Stimulated activated CD4-positive, alpha-beta T cell treated with anti-CD3 and anti-CD28 coated beads, Interleukin-4, amount 100 ng/mL, for 24 hours (primary cell): ENCODE measurements at regions not wholly inside any gene's neighbourhood (a gene's known extent, or its start where the extent isn't known, plus 50 kb on each side); places are given as distances from the start of the nearest gene placed in this dataset.

Source experiments
- DNase-seq: peaks from one replicate; pipeline ENCODE4 v3.0.0-alpha.2; 2020

- DNase-seq, result no peak
Observed at GRCh38 chr12:13592063-13592942, 389.1 kb downstream of the GRIN2B start.

DNA sequence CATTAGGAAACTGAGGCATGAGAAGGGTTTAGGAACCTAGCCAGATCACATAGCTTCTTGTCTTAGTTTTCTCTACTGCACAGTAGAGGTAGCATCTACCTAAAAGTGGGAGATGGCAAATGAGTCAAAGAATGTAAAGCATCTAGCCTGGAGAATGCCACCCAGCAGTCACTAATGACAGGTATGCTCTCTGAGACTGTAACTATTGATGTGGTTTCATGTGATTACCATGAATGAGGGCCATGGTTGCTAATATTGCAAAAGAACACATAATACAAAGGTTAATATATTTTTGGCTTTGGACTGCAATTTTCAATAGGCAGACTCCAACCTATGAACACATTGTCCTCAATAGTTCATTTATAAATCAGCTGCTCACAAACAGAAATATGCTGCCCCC, 389.9 kb downstream of the GRIN2B start:
- DNase-seq, result no peak

GRCh38 chr12:13591059-13591458, 390.3 kb downstream of the GRIN2B start:
- no peak for DNase-seq

GRCh38 chr12:13588574-13588973, 392.0 kb downstream of the EMP1 start:
- DNase-seq, result no peak

DNA sequence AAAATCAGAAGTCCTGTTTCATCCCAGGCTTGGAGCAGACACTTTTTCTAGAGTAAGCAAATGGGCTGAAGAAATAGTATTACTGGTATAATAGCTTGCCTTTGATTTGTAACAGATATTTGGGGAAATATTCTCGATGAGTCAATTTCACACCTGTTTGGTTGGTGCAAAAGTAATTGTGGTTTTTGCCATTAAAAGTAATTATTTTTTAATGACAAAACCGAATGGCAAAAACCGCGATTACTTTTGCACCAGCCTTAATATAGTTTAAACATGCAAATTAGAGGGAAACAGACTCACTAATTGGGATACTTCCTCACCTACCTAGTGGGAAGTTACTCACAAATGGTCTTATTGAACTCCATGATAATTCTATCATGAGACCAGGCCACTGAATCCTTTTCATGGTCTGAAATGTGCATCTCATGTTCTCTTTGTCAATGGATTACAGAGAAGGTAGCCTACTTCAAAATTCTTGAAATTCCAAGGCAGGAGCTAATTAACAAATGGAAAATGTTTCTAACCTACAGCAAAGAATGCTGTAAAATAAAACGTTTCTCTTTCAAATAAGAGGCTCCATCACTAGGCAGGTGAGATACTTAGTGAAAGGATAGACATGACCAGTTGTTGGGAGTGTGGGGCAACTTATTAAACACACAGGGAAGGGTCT, 391.3 kb downstream of the EMP1 start:
- no peak for DNase-seq

- DNase-seq, result no peak
Observed at GRCh38 chr12:13586361-13586760, 389.8 kb downstream of the EMP1 start.

GRCh38 chr12:13584541-13584940, 388.0 kb downstream of the EMP1 start:
- DNase-seq, result no peak

- DNase-seq, result no peak
Observed at GRCh38 chr12:13583630-13584029, 387.1 kb downstream of the EMP1 start.

DNA sequence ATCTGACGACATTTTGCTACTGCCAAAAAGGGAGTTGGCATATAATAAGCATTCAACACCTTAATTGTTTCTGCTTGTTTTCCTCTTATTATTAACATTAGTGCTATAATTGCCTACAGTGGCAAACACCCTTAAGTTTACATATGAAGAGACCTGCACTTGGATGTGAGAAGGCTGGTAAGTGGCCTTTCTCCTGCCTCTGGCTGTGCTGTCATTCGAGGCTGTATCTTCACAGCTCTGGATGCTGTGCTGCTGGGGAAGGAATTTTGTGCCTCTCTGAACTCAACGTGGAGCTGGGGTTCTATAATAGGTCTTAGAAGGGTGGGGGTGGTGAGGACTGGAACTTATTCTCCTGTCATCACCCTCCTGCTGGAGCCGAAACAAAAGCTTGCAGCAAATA, 385.9 kb downstream of the EMP1 start:
- no peak for DNase-seq

- DNase-seq, result no peak
Observed at GRCh38 chr12:13581031-13581430, 384.5 kb downstream of the EMP1 start.

- no peak for DNase-seq
Observed at GRCh38 chr12:13580206-13580605, 383.7 kb downstream of the EMP1 start.

- no peak for DNase-seq
Observed at GRCh38 chr12:13576935-13577500, 380.5 kb downstream of the EMP1 start.

- DNase-seq, result no peak
Observed at GRCh38 chr12:13573698-13574321, 377.3 kb downstream of the EMP1 start.

DNA sequence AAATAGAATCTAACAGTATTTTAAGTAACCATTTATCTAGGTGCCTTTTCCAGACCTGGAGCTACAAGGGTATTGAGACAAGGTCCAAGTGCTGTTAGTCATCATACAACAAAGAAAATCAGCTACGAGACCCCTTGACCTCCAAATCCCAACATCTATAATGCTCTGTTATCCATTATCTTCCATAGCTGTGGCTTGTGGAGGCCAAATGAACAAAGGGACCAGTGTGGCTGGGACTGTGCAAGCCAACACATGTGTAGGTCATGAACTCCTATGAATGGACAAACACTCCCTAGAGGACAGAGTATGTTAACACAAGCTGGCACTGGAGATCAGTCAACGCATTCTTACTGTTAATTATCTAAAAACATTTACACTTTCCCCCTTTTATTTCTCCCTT, 374.5 kb downstream of the EMP1 start:
- DNase-seq, result no peak

- no peak for DNase-seq
Observed at GRCh38 chr12:13570005-13570694, 373.6 kb downstream of the EMP1 start.

DNA sequence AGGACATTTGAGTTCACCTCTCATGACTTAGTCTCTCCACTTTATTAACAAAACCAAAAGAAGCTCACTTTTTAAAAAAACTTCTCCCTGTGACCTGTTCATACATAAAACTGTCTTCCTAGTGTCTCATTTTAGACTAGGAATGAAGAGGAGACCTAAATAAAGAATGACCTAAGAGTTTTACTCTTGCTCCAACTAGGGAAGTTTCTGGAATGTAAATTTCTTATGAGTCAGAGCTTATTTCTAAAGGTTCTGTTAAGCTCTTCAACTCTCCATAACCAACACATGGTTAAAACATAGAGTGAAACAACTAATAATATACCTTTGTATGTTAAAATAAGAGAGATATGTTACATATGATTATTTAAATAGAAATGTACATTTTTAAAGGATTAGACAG, 369.8 kb downstream of the EMP1 start:
- DNase-seq, result no peak

- DNase-seq, result no peak
Observed at GRCh38 chr12:13564266-13564810, 367.8 kb downstream of the EMP1 start.

DNA sequence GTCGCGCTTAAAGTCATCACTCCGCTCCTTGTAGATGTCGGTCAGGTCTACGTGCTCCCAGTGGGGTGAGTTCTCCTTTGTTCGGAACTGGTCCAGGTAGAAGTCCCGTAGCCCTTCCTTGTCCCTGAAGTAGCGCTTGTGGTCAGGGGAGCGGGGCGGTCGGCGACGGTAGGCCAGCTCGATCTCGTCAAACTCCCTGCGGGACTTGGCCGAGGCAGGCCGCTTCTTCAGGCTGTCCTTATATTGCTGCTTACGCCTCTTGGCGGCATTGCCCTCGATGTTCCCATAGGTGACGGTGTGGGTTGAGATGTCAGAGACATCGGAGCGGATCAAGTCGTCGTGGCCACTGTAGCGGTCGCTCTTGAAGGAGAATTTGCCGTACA, 367.2 kb downstream of the EMP1 start:
- DNase-seq, result no peak

- no peak for DNase-seq
Observed at GRCh38 chr12:13562915-13563742, 366.6 kb downstream of the EMP1 start.

DNA sequence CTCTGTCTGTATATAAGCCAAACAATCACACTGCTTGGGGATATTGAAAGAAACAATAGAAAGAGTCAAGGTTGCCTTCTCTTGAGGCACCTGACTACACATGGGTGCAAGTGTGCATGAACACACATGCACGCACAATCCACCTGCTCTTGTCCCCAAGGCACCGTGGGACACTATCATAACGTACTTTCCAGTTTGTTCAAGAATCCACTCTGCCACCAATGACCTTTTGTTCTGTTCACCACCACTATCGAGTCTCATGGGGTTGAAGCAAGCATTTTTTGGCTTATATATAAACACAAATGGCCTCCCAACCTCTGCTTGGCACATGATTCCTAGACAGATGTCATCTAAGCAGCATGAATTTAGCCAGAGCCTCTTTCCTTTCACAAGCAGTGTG, 365.4 kb downstream of the EMP1 start:
- no peak for DNase-seq

GRCh38 chr12:13559318-13559978, 362.9 kb downstream of the EMP1 start:
- no peak for DNase-seq
